ENCODE measurements at regions not wholly inside any gene's neighbourhood (a gene's known extent, or its start where the extent isn't known, plus 50 kb on each side); places are given as distances from the start of the nearest gene placed in this dataset.

- no peak for TF ChIP-seq POLR2AphosphoS5 (IDR thresholded peaks at IDR 0.05)
- TF ChIP-seq CTCF (IDR thresholded peaks at IDR 0.05) = no peak
- no peak for TF ChIP-seq POLR2A (IDR thresholded peaks at IDR 0.05)
These were observed 236.3 kb upstream of the SOX4 start for GRCh38 chr6:21357262-21357661.
